ENCODE measurements at regions not wholly inside any gene's neighbourhood (a gene's known extent, or its start where the extent isn't known, plus 50 kb on each side); places are given as distances from the start of the nearest gene placed in this dataset.
A peak's percentile ranks its signal among the peaks of the same experiment; 100 is the strongest.

DNA sequence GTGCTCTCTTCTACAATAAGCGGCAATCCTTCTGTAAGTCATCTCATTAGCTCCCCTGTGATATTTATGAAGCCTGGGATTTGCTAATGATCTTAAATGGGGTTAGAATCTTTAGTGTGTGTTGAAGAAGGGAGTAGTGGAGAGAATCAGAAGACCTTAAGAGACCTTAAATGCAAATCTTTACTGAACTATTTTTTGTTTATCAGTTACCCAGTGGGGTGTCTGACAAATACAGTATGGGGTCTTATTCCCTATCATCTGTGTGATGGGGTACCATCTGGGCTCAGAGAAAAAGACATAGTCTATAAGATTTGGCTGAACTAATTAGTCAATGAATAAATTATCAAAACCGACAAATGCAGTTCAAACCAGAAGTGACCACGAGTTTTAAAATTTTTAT lies 378.4 kb upstream of the SGCD start:
- intact Hi-C loops (cut with DNase I): no loop called here
- DNase-seq: no peak
- no peak for ATAC-seq

DNA sequence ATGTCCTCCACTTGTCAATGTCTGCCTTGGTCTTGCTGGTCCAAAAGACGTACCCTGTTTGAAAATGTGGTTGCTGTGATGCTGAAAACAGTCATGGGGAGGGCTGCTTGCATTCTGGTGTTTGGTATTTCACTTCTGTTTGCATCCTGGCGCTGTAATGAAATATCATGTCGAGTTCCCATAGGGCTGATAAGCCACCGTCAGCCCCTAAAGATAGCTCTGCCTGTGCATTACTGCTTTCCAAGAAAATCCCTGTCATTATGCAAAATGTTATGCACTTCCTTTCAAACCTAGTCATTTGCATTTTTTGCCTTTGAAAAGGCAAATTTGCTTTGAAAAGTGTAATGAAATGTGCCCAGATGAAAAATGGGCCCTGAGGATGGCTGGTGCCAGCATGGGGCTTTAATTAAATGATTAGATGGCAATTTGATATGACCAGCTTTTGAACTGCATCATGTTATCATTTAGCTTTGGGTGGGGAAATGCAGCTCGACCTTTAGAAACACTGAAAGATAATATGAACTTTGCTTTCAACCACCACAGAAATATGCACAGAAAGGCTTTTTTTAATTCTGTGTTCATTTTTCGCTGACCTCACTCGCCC lies 374.4 kb upstream of the SGCD start:
- ATAC-seq (no peak), DNase-seq (no peak)
- intact Hi-C loops (cut with DNase I): no loop called here

DNA sequence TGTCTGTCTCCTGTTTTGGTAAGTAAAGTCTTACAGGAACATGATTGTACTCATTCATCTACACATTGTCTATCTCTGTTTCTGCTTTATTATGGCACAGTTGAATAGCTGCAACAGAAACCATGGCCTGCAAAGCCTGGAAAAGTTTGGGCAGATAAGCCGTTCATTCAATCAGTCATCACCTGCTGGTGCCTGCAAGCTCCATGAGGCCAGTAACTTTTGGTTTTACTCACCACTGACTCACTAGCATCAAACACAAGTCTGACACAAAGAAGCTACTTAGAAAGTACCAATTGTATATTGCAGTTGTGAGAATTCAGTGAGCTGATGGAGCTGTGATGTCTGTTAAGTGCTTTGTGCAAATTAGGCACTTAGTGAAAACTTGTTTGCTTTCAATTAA lies 373.6 kb upstream of the SGCD start:
- DNase-seq (no peak), ATAC-seq (peak in 1 of 2 donors; percentile 66)
- intact Hi-C loops (cut with DNase I): no loop called here

DNA sequence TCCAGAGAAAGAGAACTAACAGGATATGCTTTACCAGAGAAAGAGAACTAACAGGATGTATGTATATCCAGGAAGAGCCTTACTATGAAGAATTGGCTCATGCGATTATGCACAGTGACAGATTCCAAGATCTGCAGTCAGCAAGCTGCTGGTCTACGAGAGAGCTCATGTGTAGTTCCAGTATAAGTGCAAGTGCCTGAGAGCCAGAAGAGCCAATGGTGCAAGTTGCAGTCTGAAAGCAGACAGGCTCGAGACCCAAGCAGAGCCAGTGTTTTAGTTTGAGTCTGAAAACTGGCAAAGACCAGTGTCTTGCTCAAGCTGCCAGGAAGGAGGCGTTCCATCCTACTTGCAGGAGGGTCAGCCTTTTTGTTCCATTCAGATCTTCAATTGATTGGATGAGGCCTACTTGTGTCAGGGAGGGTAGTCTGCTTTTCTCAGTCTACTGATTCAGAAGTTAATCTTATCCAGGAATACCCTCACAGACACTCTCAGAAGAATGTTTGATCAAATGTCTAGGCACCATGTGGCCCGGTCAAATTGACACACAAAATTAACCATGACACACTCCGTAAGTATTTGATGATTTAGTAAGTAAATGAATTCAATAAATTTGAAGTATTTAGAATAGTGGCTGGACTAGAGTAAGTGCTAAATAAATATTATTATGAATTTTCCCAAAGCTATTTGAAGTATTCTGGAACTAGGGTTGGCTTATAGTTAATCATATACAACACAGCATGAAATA lies 372.1 kb upstream of the SGCD start:
- no peak for DNase-seq
- ATAC-seq: no peak
- intact Hi-C loops (cut with DNase I): no loop called here

DNA sequence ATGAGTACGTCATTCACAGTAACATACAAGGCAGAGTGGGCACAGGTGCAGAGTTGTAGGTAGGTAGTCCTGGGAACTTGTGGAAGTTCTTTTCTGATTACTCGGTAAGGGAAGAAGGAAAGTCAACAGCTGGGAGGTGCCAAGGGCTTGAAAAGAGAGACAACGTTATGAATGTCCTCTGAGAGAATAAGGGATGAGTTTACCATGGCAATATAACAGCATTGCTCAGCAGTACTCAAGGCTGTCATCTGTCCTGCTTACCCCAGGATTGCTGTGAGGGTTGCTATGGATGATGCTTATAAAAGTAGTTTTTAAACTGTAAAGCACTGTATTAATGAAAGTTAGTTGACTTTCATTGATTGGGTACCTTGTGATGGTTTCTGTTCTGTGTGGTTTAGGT lies 369.1 kb upstream of the SGCD start:
- ATAC-seq: no peak
- no peak for DNase-seq
- intact Hi-C loops (cut with DNase I): no loop called here

DNA sequence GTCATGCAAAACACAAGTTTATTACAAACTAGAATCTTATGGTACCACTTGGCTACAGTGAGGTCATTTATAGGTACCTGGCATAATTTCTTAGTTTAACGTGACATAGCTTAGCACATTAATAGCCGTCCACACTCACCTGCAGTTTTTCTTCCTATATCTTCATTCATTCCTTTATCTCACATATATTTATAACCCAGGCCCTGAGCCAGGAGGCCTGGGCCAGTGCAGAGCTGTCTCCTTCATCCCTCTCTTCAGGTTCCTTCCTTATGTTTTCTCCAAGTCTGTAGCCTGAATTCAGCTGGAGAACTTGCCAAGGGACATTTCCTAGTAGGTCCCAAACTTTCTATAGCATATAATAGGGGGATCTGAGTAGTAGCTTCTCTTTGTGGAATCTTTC lies 367.9 kb upstream of the SGCD start:
- intact Hi-C loops (cut with DNase I): no loop called here
- no peak for ATAC-seq
- DNase-seq: no peak

DNA sequence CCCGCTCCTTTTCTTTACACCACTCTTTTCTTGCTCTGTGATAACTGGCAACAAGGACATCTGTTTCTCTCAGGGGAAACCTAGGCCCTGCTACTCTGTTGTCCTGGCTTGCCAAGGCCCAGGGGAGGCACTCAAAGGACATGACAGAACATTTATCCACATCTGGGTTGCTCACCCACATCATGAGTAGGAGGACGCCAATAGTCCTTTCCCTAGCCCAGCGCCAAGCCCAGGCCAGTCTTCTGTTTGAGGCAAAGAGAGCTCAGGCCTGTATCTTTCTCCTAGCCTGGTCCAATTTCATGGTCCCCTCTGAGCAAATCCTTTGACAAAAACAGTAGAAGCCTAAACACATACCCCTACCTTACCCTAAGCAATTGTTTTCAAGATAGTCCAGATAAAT lies 366.8 kb upstream of the SGCD start:
- DNase-seq: no peak
- intact Hi-C loops (cut with DNase I): no loop called here
- ATAC-seq: no peak

DNA sequence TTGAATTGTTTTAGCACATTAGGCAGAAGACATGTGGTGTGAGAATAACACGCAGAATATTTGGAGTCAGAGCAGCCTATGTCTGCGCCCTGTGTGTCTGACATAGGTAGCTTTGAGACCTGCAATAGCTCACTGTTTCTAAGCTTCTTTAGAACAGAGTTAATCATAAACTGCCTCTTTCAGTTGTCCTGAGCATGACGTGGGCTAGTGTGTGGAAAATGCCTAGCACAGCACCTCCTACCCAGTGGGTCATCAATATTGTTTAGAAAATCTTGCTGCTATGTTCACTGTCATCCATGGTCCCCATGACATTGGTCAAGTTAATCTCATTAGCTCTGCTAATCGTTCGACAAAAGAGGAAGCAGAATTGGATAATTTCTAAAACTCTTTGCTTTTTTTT lies 357.4 kb upstream of the SGCD start:
- ATAC-seq: no peak
- no peak for DNase-seq
- intact Hi-C loops (cut with DNase I): no loop called here

DNA sequence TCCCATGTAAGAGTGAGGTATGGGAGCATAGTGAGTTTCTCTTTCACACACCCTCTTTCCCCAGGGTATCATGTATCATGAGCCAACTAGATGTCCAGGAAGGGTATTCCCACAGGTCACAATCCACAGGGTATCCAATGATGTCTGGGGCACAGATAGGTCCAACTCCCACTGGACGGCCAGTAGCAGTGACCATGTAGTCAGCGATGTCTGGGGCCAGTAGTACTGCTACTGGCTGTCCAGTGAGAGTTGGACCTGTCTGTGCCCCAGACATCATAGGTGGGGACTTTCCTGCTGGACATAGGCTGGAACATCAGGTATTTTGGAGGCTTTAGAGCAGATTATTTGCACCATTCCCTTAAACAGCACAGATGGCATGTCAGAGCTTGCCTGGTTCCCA lies 352.6 kb upstream of the SGCD start:
- DNase-seq (no peak), ATAC-seq (no peak)
- intact Hi-C loops (cut with DNase I): no loop called here

DNA sequence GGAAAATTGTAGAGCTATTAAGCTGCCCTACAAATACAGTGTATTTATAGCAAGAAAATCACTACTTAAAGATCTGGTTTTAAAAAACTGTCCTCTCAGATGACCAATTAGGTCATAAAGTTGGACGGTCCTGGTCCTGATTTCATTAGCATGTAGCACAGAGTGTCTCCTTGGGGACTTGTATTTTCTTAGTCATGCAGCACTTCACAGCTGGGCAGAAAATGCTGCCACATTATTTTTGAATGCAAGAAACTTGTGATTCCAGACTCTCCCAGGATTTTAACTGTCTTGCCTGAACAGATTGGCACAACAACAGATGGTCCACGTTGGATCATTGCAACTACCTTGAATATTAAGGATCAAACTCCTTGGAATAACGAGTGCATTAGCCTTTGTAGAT lies 348.1 kb upstream of the SGCD start:
- DNase-seq: no peak
- intact Hi-C loops (cut with DNase I): no loop called here
- ATAC-seq: peak in 1 of 2 donors; percentile 83

DNA sequence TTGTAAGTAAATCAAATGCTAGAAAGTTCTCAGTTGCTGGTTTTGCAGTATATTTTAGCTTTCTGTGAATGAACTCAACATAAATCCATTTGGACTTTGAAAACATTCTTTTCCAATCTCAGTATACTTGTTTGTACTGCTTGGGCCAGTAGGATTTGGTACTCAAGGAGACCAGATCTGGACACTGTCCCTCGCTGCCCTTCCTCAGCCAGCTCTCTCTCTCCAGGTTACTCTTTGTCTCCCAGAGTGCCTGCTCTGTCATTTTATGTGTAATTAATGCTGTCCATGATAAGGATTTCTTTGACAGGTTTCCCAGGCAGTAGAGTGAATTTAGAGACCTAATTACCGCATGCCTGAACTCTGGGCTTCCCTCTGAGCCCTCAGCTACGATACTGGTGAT lies 344.6 kb upstream of the SGCD start:
- DNase-seq (no peak), ATAC-seq (peak; percentile 15 to 50)
- intact Hi-C loops (cut with DNase I): no loop called here

DNA sequence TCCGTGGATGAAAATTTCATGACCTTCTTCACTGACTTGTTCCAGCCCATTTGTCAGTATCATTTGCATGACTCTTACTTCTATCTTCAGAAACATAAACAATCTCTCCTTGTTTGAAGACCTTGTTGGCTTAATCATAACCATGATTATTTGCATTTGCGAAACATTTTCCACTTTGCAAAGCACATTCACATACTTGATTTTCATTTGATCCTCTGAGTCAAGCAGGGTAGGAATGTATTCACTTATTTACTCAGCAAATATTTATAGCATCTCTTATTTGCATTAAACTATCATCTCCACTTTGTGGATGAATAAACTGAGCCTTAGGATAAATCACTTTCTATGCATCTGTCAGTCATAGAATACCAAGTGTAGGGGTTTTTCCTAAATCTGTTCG lies 343.0 kb upstream of the SGCD start:
- DNase-seq (no peak), ATAC-seq (no peak)
- intact Hi-C loops (cut with DNase I): no loop called here

DNA sequence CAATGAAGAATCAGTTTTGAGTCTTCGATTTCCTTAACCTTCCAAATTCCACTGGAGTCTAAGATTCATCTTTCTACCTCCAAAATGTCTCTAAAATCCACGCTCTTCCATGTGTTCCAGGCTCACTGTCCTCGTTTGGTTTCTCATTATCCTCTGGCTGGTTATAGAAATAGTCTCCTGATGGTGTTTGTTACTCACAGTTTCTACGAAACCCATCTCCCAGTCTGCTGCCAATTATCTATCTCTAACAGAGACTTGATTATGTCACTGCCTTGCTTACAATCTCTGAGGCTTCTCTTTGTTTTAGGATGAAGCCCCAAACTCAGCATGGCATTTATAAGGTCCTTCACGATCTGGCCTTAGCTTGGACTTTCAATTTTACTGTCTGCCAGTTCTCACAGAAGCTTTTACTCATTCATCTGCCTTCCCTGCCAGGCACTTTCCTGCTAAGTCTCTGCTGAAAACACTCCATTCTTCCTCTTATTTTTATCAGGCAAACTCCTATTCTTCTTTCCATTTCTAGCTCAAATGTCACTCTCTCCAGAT lies 339.6 kb upstream of the SGCD start:
- ATAC-seq: no peak
- intact Hi-C loops (cut with DNase I): no loop called here
- no peak for DNase-seq

DNA sequence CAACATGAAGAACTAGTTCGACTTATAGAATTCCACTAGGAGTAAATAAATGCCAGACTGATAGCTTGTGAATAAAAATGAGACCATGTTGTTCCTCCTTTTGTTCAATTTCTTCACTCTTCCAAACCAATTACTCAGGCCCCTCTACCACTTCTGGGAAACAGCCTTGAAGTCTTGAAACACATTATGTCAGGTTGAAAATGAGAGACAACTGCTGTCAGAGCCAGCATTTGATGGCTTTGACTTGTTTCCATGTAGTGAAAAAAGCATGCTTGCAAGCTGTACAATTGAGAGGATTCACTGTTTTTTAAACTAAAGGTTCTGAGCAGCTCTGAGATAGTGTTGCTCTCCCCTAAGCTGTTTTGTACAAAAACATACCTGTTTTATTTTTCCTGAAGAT lies 337.1 kb upstream of the SGCD start:
- intact Hi-C loops (cut with DNase I): no loop called here
- ATAC-seq (no peak), DNase-seq (no peak)

DNA sequence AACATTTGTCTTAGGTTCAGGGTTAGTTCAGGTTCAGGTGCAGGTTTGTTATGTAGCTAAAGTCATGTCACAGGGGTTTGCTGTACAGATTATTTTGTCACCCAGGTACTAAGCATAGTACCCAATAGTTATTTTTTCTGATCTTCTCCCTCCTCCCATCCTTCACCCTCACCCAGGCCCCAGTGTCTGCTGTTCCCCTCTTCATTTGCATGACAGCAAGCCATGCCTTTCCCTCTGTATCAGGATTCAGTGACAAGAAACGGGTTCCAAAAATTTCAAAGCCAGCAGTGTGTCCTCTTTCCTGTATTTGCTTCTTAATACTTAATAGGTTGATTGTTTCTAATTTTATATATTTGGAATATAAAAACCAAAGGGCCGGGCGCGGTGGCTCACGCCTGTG lies 330.8 kb upstream of the SGCD start:
- DNase-seq (no peak), ATAC-seq (no peak)
- intact Hi-C loops (cut with DNase I): no loop called here

DNA sequence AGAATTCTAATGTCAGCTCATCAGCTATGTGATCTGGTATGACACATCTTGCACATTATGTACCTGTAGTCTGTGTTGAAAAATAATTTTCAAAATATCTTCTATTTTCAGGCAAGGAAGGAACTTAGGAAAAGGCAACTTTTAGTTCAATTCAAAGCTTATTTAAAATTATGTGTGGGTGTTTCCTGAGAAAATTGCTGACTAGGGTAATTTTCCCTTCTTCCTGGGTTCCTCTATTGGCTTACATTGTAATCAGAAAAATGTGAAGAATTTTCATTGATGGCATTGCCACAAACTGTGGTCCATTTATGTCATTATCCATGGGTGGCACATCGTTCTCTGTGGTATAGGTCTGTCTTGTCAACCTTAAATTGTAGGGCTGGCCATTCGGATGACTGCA lies 328.7 kb upstream of the SGCD start:
- intact Hi-C loops (cut with DNase I): no loop called here
- ATAC-seq (no peak), DNase-seq (no peak)

DNA sequence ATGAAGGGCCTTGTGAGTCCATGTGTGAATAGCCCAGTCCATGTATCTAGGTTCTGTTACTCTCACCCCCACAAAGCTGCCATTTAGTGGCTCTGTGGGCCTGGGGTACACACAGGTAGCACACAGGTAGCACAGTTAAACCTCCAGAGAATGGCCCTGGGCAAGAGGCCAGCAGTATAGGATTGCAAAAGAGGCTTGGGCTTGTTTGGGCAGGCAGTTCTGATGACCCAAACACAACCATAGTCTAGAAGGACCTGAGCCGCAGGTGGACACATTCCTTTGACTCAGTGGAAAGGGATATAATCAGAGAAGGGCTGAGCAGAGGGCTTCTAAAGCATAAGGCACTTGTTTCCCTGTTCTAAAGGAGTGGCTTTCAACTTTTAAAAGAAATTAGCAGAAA lies 326.8 kb upstream of the SGCD start:
- intact Hi-C loops (cut with DNase I): no loop called here
- DNase-seq (no peak), ATAC-seq (no peak)

DNA sequence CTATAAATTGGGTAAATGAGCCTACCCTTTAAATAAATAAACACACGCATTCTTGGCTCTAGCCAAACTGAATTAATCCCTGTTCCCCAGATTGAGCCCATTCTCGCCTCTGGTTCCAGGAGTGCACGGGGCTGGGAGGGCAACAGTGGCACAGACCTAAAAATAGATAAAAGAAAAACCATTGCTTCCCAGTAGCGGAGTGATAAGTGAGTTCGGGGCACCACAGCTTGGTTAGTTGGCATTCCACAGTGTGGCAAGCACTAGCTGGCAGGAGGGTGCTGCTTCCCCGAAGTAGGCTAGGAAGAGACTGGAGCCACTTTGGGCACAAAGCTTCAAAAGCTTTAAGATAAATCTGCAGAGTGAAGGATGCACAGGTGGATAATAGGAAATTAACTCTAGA lies 322.2 kb upstream of the SGCD start:
- intact Hi-C loops (cut with DNase I): no loop called here
- peak in 1 of 2 donors; percentile 53 for ATAC-seq
- no peak for DNase-seq

DNA sequence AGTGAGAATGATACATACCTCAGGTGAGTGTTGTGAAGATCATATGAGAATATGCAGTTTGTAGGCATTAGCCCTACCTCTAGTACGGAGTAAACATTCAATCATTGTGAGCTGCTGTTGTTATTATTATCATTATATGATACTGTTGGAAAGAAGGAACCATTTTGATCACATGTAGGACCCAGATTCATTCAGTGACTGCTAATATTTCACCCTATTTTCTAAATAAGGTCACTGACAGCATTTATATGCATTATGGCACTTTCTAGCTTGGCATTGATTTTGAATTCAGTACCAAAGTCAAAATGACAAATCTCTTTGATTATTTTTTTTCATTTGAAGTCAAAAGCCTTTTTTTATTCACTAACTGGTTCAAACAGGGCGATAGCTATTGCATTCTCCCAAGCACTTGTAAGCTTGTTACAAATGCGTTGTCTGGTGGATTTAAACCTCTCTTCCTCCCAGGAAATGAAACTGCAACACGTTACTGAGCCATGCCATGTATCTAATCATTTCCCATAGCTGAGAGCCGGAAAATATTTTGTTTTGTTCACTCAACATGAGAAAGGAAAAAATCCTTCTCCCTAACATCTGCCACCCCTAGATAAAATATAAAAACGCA lies 320.8 kb upstream of the SGCD start:
- ATAC-seq (no peak), DNase-seq (no peak)
- intact Hi-C loops (cut with DNase I): no loop called here

DNA sequence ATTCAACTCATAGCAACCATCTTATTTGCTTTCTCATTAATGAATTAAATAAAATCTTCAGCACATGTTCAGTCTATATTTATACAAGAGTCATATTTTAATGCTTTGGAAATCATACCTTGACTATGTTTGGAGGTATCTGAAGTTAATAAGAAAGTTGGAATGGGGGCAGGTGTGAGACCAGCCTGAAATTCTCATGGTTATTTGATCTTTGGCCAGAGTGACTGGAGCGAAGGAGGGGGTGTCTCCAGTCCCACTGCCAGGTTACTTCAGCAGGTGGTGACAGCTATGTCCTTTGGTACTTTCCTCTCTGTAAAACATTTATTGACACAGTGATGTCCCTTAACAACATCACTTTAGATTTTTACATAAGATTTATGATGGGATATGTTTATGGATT lies 318.1 kb upstream of the SGCD start:
- DNase-seq (no peak), ATAC-seq (no peak)
- intact Hi-C loops (cut with DNase I): no loop called here

DNA sequence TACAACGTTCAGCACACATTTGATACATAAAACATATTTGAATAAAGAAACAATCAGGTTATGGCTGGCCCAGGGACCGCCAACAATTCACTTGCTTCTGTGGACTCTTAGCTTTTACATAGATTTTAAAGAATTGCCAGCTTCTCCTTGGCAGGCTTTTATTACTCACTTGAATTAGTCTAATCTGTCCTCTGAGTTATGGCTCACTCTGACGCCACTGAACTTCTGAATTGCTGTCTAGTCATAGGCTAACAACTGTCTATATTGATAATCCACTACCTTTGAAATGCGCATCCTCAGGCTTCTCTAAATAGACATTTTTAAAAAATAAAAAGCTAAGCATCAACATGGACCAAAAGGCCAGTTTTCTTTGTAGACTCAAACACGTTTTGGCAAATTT lies 317.4 kb upstream of the SGCD start:
- ATAC-seq (no peak), DNase-seq (no peak)
- intact Hi-C loops (cut with DNase I): no loop called here

Measured in left cardiac atrium (tissue), 4 donors.